Caco-2 (cell line): ENCODE measurements at regions not wholly inside any gene's neighbourhood (a gene's known extent, or its start where the extent isn't known, plus 50 kb on each side); places are given as distances from the start of the nearest gene placed in this dataset.

Source experiments
- BruUV-seq: library from RNA; stranded (reverse); fragments of 400-500 nt; replicated peaks from 2 replicates; lab custom pipeline; 2021; lab: Mats Ljungman, UMichigan
- CTCF ChIA-PET: fragments of 300-600 bp; sonication (Branson Sonifier 250); formaldehyde crosslinking; loops from one replicate; lab custom pipeline; 2022; ENCODE audit warnings: antibody characterized with exemption; lab: Charles Lee
- POLR2A ChIA-PET: fragments of 300-600 bp; sonication (Branson Sonifier 250); formaldehyde crosslinking; loops from one replicate; lab custom pipeline; 2022; ENCODE audit warnings: antibody characterized with exemption; lab: Charles Lee
- DNase-seq, 2 experiments: peaks; one replicate each; pipeline versions ENCODE4 v3.0.0 to v3.0.0-alpha.2; 2020 to 2022
- H3K27me3 ChIP-seq: replicated peaks from 2 replicates; pipeline ENCODE4 v1.6.0; 2011; ENCODE audit warnings: low read length; ENCODE audit not compliant: control insufficient read depth, insufficient read depth
- H3K36me3 ChIP-seq: 2 replicates; pipeline ENCODE4 v1.5.1; 2011; ENCODE audit warnings: low read length; ENCODE audit not compliant: control insufficient read depth, insufficient read depth
- H3K4me1 ChIP-seq: fragments of 250-450 bp; sonication (Bioruptor Pico); 2 replicates; pipeline ENCODE4 v1.5.1; 2020; ENCODE audit warnings: mild to moderate bottlenecking
- H3K4me3 ChIP-seq: 2 replicates; pipeline ENCODE4 v1.5.1; 2011; ENCODE audit warnings: low read depth, mild to moderate bottlenecking, control low read depth, low read length
- H3K9me3 ChIP-seq: fragments of 250-450 bp; sonication (Bioruptor Pico); 2 replicates; pipeline ENCODE4 v1.5.1; 2020; ENCODE audit warnings: mild to moderate bottlenecking, moderate library complexity
- H3K27ac Mint-ChIP-seq: one replicate; pipeline ENCODE4 v1.8.0; 2022; ENCODE audit warnings: mixed read lengths; ENCODE audit not compliant: unreplicated experiment
- H3K27me3 Mint-ChIP-seq: one replicate; pipeline ENCODE4 v1.8.0; 2022; ENCODE audit warnings: mixed read lengths; ENCODE audit not compliant: insufficient read depth, unreplicated experiment
- H3K36me3 Mint-ChIP-seq: one replicate; pipeline ENCODE4 v1.8.0; 2022; ENCODE audit warnings: mild to moderate bottlenecking, mixed read lengths; ENCODE audit not compliant: insufficient read depth, unreplicated experiment
- H3K4me1 Mint-ChIP-seq: one replicate; pipeline ENCODE4 v1.8.0; 2022; ENCODE audit warnings: low read depth, mixed read lengths; ENCODE audit not compliant: unreplicated experiment
- H3K4me3 Mint-ChIP-seq: one replicate; pipeline ENCODE4 v1.8.0; 2022; ENCODE audit warnings: mild to moderate bottlenecking, moderate library complexity, mixed read lengths; ENCODE audit not compliant: unreplicated experiment
- H3K9me3 Mint-ChIP-seq: one replicate; pipeline ENCODE4 v1.8.0; 2022; ENCODE audit warnings: mixed read lengths; ENCODE audit not compliant: unreplicated experiment
- intact Hi-C: fragments of 100-400 bp; cut with micrococcal nuclease; formaldehyde crosslinking; loops from one replicate; pipeline ENCODE4 v1.10.0; 2022; ENCODE audit not compliant: unreplicated experiment
- TF ChIP-seq, protein P1 (sequence below), 2 experiments: fragments of 200-600 bp in 1 of 2; IDR thresholded peaks; 1 replicate in 1 of 2; 2 replicates in 1 of 2; pipeline versions ENCODE4 v1.5.1 to v1.8.0; 2011 to 2022; ENCODE audit warnings: antibody characterized with exemption in 1 of 2, control low read depth in 1 of 2, inconsistent platforms in 1 of 2, low read depth in 1 of 2, low read length in 1 of 2, mild to moderate bottlenecking in 1 of 2, moderate library complexity in 1 of 2; ENCODE audit not compliant: insufficient read depth in 1 of 2, severe bottlenecking in 1 of 2, unreplicated experiment in 1 of 2

GRCh38 chr1:25040122-25040685 lies 110.1 kb upstream of the RUNX3 start:
- Mint-ChIP-seq H3K9me3 (no peaks in the 10 kb centered on the region), H3K4me1 (no peaks in the 10 kb centered on the region), H3K27me3 (peaks cover 3% of the 10 kb centered on the region), H3K27ac (no peak overlapping the region), H3K36me3 (no peaks in the 10 kb centered on the region), H3K4me3 (no peak overlapping the region)
- Histone ChIP-seq H3K9me3 (no peaks in the 10 kb centered on the region), H3K4me1 (no peaks in the 10 kb centered on the region), H3K27me3 (no peaks in the 10 kb centered on the region), H3K36me3 (no peaks in the 10 kb centered on the region), H3K4me3 (no peak overlapping the region)
- CTCF ChIA-PET = no interaction called here
- intact Hi-C loops = no loop called here
- BruUV-seq = no TSS peak
- TF ChIP-seq, protein P1, sequence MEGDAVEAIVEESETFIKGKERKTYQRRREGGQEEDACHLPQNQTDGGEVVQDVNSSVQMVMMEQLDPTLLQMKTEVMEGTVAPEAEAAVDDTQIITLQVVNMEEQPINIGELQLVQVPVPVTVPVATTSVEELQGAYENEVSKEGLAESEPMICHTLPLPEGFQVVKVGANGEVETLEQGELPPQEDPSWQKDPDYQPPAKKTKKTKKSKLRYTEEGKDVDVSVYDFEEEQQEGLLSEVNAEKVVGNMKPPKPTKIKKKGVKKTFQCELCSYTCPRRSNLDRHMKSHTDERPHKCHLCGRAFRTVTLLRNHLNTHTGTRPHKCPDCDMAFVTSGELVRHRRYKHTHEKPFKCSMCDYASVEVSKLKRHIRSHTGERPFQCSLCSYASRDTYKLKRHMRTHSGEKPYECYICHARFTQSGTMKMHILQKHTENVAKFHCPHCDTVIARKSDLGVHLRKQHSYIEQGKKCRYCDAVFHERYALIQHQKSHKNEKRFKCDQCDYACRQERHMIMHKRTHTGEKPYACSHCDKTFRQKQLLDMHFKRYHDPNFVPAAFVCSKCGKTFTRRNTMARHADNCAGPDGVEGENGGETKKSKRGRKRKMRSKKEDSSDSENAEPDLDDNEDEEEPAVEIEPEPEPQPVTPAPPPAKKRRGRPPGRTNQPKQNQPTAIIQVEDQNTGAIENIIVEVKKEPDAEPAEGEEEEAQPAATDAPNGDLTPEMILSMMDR (IDR thresholded peaks at IDR 0.05; ENCODE audit: insufficient read depth in 1 of 2, low read depth in 1 of 2, low read length in 1 of 2, severe bottlenecking in 1 of 2, unreplicated experiment in 1 of 2) = no peak
- POLR2A ChIA-PET = no interaction called here
- no peak for DNase-seq

- Mint-ChIP-seq H3K9me3 (no peaks in the 10 kb centered on the region), H3K4me3 (no peak overlapping the region), H3K4me1 (no peaks in the 10 kb centered on the region), H3K36me3 (no peaks in the 10 kb centered on the region), H3K27ac (no peak overlapping the region), H3K27me3 (no peaks in the 10 kb centered on the region)
- TF ChIP-seq, protein P1 (IDR thresholded peaks at IDR 0.05; ENCODE audit: insufficient read depth in 1 of 2, low read depth in 1 of 2, low read length in 1 of 2, severe bottlenecking in 1 of 2, unreplicated experiment in 1 of 2) = peak in 1 of 2 experiments; percentile 12
- Histone ChIP-seq H3K9me3 (no peaks in the 10 kb centered on the region), H3K4me1 (no peaks in the 10 kb centered on the region), H3K4me3 (no peak overlapping the region), H3K36me3 (no peaks in the 10 kb centered on the region), H3K27me3 (no peaks in the 10 kb centered on the region)
- ChIA-PET CTCF (interaction anchor here (0.6 kb wide), 1 partner anchor 23 kb away, joined by 4 read pairs; no protein-coding TSS in a partner anchor), POLR2A (no interaction called here)
- BruUV-seq = no TSS peak
- DNase-seq = no peak
- intact Hi-C loops = loop anchor here (5.0 to 10.0 kb wide), 2 partner anchors 63 to 156 kb away; no protein-coding TSS in a partner anchor
Observed at GRCh38 chr1:25039229-25039628, 109.2 kb upstream of the RUNX3 start.

- Mint-ChIP-seq H3K9me3 (no peaks in the 10 kb centered on the region), H3K36me3 (no peaks in the 10 kb centered on the region), H3K4me1 (no peaks in the 10 kb centered on the region), H3K27me3 (no peaks in the 10 kb centered on the region), H3K4me3 (no peak overlapping the region), H3K27ac (no peak overlapping the region)
- intact Hi-C loops = loop anchor here (5.0 to 10.0 kb wide), 2 partner anchors 64 to 156 kb away; no protein-coding TSS in a partner anchor
- H3K27me3 ChIP-seq = no peaks in the 10 kb centered on the region
- no peaks in the 10 kb centered on the region for H3K9me3 ChIP-seq
- no peak for DNase-seq
- POLR2A ChIA-PET = no interaction called here
- TF ChIP-seq, protein P1 (IDR thresholded peaks at IDR 0.05; ENCODE audit: insufficient read depth in 1 of 2, low read depth in 1 of 2, low read length in 1 of 2, severe bottlenecking in 1 of 2, unreplicated experiment in 1 of 2) = no peak
- no peak overlapping the region for H3K4me3 ChIP-seq
- H3K36me3 ChIP-seq = no peaks in the 10 kb centered on the region
- CTCF ChIA-PET = interaction anchor here (0.6 kb wide), 1 partner anchor 23 kb away, joined by 4 read pairs; no protein-coding TSS in a partner anchor
- BruUV-seq = no TSS peak
- no peaks in the 10 kb centered on the region for H3K4me1 ChIP-seq
Observed at GRCh38 chr1:25038699-25039098, 108.6 kb upstream of the RUNX3 start.
